T47D (cell line): ENCODE measurements at regions not wholly inside any gene's neighbourhood (a gene's known extent, or its start where the extent isn't known, plus 50 kb on each side); places are given as distances from the start of the nearest gene placed in this dataset.
"Not testable (repeated sequence)": the region's sequence is repeated elsewhere in the genome, so short reads cannot be mapped to it uniquely, and the experiment has no call there.

Source experiments
- DNase-seq, 2 experiments: peaks; one replicate each; pipeline versions ENCODE4 v3.0.0 to v3.0.0-alpha.2; 2011 to 2012; ENCODE audit warnings: low read depth in 1 of 2, low spot score in 1 of 2
- in situ Hi-C: cut with HindIII; loops from 2 replicates; pipeline ENCODE4 v1.10.0; 2016; ENCODE audit warnings: low sequenced_read_pairs, low pct_unique_long_range_greater_than_20kb

- in situ Hi-C loops, DNase-seq: not testable (repeated sequence)
Observed at GRCh38 chr1:145488193-145488933, 63.0 kb upstream of the NBPF20 start.

- in situ Hi-C loops, DNase-seq: not testable (repeated sequence)
Observed at GRCh38 chr1:145487156-145487555, 61.8 kb upstream of the NBPF20 start.

- in situ Hi-C loops, DNase-seq: not testable (repeated sequence)
Observed at GRCh38 chr1:145484257-145484656, 58.9 kb upstream of the NBPF20 start.

GRCh38 chr1:145482214-145482860 is 56.9 kb upstream of the NBPF20 start:
- DNase-seq, in situ Hi-C loops: not testable (repeated sequence)

GRCh38 chr1:145475962-145476361 is 50.6 kb upstream of the NBPF20 start:
- DNase-seq, in situ Hi-C loops: not testable (repeated sequence)

GRCh38 chr1:145475369-145475915 is 50.0 kb upstream of the NBPF20 start:
- in situ Hi-C loops = not testable (repeated sequence)

More at GRCh38 chr1:145475369-145475915, 50.0 kb upstream of the NBPF20 start:
- not testable (repeated sequence) for DNase-seq
